Fibroblast of mammary gland (primary cell): ENCODE measurements at regions not wholly inside any gene's neighbourhood (a gene's known extent, or its start where the extent isn't known, plus 50 kb on each side); places are given as distances from the start of the nearest gene placed in this dataset.

Experiments used
- DNase-seq: peaks from one replicate; pipeline ENCODE4 v3.0.0-alpha.2; 2010; ENCODE audit warnings: low read depth
- H3K4me3 ChIP-seq: 2 replicates; pipeline ENCODE4 v1.5.1; 2011; ENCODE audit warnings: low read depth, mild to moderate bottlenecking, low read length, moderate library complexity; ENCODE audit not compliant: control insufficient read depth
- TF ChIP-seq, protein P1 (sequence below): conservative IDR thresholded peaks from 2 replicates; pipeline ENCODE4 v1.5.1; 2011; ENCODE audit warnings: low read depth, low read length, inconsistent platforms; ENCODE audit not compliant: control insufficient read depth, insufficient read depth

DNA sequence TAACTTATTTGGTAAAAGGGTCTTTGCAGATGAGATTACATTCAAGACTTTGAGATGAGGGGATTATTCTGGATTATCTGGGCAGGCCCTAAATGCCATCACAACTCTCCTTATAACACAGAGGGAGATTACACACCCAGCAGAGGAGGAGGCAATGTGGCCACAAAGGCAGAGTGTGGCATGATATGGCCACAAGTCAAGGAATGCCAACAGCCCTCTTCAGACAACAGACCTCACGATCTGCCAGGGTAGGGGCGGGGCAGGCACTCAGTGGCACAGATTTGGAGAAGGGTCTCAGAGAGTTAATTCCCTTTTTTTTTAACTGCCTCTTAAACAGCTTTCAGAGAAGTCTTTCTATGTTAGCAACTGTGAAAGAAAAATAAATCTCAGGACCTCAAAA lies 96.9 kb downstream of the CYP26B1 start:
- H3K4me3 ChIP-seq: no peak overlapping the region
- DNase-seq: no peak
- TF ChIP-seq, protein P1, sequence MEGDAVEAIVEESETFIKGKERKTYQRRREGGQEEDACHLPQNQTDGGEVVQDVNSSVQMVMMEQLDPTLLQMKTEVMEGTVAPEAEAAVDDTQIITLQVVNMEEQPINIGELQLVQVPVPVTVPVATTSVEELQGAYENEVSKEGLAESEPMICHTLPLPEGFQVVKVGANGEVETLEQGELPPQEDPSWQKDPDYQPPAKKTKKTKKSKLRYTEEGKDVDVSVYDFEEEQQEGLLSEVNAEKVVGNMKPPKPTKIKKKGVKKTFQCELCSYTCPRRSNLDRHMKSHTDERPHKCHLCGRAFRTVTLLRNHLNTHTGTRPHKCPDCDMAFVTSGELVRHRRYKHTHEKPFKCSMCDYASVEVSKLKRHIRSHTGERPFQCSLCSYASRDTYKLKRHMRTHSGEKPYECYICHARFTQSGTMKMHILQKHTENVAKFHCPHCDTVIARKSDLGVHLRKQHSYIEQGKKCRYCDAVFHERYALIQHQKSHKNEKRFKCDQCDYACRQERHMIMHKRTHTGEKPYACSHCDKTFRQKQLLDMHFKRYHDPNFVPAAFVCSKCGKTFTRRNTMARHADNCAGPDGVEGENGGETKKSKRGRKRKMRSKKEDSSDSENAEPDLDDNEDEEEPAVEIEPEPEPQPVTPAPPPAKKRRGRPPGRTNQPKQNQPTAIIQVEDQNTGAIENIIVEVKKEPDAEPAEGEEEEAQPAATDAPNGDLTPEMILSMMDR: no peak

DNA sequence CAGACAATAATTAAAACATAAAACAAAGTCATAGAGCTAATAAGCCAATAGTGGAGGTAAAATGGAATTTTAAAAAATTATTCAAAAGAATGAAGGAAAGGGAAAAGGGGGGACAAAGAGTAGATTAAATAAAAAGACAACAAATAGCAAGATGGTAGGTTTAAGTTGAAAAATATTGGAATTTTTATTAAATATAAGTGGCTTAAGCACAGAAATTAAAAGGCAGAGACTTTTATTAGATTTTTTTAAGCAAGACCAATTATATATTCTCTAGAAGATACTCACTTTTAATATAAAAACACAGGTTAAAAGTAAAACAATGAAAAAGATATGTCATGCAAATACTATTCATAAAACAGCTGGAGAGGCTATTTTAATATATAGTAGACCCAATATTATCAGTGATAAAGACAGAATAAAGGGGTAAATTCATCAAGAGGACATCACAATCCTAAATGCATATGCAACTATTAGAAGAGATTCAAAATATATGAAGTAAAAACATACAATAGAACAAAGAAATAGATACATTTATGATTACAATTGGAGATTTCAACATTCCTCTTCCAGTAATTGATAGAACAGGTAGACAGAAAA lies 98.7 kb downstream of the CYP26B1 start:
- no peak overlapping the region for H3K4me3 ChIP-seq
- no peak for DNase-seq
- TF ChIP-seq, protein P1: no peak

DNA sequence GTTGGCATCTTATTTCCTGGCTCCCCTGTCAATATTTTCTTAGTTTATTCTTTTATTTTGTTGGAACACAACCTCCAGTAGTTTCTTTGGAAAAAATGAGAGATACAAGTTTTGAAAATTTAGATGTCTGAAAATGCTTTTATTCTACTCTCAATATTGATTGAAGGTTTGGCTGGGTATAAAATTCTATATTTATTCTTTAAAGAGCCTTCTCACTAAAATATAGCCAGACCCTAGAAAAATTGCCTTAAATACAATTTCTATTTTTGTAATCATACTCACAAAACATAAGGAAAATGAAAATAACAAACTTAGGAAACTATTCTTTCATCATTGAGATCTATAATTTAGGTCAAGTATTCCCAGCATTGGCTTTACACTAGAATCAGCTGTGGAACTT lies 103.7 kb downstream of the CYP26B1 start:
- H3K4me3 ChIP-seq: no peak overlapping the region
- TF ChIP-seq, protein P1: no peak
- no peak for DNase-seq

DNA sequence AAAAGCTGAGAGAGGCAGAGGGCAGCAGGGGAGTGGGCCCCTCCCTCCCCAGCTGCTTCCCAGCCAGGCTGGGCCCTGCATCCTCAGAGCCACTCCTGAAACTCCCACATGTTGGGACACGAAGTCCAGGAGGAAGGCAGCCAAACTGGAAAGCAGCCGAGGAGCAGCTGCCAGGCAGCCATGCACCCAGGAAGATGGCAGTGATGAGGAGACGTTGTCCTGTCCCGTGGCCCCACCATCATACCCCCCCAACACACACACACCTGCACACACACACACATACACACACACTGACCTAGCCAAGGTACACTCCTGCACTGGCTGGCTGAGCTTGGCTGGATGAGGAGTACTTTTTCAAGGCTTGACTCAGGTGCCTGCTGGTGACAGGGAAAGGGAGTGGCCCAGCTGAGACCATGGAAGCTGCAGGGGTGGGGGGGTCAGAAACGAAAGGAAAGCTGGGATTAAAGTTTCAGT lies 106.0 kb downstream of the CYP26B1 start:
- TF ChIP-seq, protein P1: no peak
- no peak overlapping the region for H3K4me3 ChIP-seq

DNA sequence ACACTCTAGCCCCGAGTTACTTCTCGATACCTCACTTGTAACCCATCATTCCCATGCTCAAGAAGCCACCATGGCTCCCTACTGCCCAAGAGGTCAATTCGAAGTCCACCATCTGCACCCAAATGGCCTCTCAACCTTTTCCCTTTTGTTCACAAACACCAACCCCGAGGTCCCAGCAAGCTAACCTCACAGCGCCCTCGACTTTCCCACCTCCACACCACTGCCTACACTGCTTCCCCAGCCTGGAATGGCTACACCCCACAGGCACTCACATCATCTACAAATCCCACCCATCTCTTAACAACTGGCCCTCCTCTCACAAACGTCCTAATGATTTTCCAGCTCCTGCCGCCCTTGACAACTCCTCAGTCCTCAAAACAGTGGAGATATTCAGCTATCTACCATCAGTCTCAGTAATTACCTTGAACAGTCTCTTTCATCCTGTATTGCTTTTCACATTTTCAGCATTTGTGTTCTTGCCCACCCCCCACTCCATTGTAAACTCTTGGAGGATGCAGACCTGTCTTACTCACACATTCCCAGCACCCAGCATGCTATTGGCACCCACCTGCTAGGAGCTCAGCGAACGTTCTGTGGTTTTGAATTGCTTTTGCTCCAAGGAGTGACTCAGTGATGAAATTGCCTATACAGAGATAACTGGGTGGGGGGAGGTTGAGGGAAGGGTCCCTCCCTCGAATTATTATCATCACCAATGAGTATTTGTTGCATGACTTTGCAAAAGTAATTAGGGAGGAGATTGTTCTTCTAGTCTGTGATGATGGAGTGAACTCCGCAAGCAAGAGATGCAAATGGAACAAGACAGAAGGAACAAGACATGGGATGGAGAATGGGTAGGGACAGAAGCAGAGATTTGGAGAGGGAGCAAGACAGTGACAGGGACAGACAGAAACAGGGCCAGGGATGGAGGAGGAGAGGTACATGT lies 106.8 kb downstream of the CYP26B1 start:
- no peak overlapping the region for H3K4me3 ChIP-seq
- no peak for DNase-seq
- TF ChIP-seq, protein P1: no peak

More for the DNA sequence above, 106.0 kb downstream of the CYP26B1 start:
- DNase-seq: no peak

DNA sequence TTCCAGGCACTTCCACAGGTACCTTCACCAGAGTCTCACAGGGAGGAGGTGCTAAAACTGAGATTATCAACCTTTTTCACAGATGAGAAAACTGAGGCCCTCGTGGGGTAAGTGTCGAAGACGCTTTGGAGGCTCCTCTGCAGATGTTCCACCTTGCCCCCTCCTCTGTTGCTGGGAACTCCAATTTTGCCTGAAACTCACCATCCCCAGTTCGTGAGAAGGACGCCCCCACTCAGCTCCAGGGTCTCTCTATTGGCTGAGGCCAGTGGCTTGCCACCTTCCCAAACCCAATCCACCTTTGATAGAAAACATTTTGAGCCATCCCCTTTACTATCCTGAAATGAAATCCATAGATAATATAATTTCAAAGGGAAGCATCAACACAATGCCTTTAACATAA lies 109.1 kb downstream of the CYP26B1 start:
- no peak for DNase-seq
- TF ChIP-seq, protein P1: no peak
- H3K4me3 ChIP-seq: no peak overlapping the region
